Stimulated activated CD8-positive, alpha-beta memory T cell treated with anti-CD3 and anti-CD28 coated beads, Interleukin-7, amount 100 ng/mL, for 48 hours (primary cell): ENCODE measurements at regions not wholly inside any gene's neighbourhood (a gene's known extent, or its start where the extent isn't known, plus 50 kb on each side); places are given as distances from the start of the nearest gene placed in this dataset.

ENCODE experiments used
- DNase-seq, 2 donors: peaks; one replicate each; pipeline ENCODE4 v3.0.0-alpha.2; 2020; ENCODE audit warnings: low read depth in 1 of 2; ENCODE audit errors: extremely low read depth in 1 of 2

DNA sequence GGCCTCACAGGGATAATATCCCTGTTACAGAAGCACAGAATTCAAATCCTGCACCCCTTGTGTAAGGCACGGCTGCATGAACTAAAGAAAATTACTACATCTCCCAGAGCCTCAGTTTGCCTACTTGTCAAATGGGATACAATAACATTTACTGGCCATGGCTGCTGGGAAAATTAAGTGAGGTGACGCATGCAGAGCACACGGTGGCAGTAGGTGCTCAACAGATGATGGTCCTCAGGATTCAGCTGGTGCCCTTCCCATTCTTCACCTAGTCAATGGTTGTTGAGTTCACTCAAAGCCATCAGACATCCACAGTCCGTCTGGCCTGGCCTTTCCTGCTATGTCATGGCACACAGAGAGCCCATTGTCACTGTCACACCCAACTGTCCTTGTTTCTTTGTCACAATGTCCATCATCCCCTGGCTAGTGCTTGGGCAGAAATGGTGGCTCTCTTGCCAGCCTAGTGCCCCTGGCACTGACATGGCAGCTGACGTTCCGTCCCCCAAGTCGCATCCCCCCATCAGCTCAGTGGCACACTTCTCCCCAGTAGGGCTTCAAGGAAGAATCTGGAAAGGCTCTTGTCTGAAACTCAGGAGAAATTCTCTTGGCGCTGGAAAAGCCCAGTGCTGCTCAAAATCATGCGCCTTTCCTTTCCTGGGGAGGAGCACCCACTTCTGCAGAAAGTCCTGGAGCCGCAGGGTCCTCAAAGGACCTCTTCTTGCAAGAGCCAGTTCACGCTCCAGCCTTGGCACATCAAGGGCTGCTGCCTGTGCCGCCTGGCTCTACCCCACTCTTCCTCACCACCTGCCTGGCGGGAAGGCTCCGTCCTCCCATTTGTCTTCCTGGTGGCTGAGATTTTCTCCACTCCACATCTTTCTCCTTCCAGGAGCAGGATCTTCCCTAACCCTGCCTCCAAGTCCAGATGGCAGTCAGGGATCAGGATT lies 55.9 kb upstream of the SLC66A3 start:
- no peak for DNase-seq

DNA sequence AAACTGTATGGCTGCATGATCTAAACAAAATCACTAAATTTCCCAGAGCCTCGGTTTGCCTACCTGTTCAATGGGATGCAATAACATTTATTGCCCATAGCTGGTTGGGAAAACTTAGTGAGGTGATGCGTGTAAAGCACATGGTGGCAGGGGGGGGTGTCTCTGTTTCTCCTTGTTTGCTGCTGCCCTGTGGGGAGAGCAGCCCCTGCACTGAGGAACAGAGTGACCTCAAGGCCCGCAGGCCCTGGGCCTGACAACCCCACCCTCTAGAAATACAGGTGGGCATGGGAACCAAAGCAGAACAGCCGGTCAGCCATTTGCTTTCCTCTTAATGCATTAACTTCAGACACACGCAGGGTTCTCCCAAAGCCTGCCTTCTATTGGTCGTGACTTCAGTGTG lies 55.1 kb upstream of the SLC66A3 start:
- DNase-seq, result no peak

DNA sequence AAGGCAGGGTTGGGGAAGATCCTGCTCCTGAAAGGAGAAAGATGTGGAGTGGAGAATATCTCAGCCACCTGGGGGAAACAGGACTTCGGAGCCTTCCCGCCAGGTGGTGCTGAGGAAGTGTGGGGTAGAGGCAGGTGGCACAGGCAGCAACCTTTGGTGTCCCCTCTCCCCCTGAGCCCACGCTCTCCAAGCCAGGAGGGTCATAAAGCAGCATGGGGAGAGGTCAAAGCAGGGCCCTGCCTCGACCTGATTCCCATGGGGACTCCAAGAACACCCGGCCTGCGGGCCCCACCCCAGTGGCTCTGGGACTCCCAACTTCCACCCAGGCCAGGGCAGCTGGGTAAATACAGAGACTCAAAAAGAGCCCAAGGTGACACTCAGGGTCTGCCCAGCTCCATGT lies 54.3 kb upstream of the SLC66A3 start:
- no peak for DNase-seq

DNA sequence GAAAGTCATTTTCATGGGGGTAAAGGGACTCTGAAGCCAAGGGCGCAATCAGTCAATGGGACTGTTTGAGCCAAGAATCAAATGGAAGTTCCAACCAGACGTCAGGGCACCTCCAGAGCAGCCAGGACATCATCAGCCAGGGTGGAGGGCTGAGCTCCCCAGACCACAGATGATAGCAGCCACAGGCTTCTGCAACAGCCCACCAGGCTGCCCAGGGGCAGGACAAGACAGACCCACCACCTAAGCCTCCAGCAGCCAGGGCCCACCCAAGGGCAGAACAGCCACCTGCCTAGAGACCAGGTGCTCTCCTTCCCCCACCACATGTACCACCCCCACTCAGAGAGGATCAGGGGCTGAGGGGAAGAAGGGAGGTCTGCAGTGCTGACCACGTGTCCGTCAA lies 53.8 kb upstream of the SLC66A3 start:
- no peak for DNase-seq

DNA sequence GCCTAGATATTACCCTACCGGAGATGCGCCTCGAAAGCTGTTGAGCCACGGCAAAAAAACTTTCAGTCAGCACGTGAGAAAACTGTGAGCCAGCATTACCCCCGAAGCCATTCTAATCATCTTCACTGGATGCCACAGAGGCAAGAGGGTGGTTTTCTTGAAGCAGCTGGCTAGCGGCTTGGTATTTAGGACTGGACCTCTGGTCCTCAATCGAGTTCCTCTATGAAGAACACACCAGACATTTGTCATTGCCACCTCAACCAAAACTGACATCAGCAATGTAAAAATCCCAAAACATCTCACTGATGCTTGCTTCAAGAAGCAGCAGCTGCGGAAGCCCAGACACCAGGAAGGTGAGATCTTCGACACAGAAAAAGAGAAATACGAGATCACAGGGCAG lies 52.8 kb upstream of the SLC66A3 start:
- DNase-seq, result no peak

DNA sequence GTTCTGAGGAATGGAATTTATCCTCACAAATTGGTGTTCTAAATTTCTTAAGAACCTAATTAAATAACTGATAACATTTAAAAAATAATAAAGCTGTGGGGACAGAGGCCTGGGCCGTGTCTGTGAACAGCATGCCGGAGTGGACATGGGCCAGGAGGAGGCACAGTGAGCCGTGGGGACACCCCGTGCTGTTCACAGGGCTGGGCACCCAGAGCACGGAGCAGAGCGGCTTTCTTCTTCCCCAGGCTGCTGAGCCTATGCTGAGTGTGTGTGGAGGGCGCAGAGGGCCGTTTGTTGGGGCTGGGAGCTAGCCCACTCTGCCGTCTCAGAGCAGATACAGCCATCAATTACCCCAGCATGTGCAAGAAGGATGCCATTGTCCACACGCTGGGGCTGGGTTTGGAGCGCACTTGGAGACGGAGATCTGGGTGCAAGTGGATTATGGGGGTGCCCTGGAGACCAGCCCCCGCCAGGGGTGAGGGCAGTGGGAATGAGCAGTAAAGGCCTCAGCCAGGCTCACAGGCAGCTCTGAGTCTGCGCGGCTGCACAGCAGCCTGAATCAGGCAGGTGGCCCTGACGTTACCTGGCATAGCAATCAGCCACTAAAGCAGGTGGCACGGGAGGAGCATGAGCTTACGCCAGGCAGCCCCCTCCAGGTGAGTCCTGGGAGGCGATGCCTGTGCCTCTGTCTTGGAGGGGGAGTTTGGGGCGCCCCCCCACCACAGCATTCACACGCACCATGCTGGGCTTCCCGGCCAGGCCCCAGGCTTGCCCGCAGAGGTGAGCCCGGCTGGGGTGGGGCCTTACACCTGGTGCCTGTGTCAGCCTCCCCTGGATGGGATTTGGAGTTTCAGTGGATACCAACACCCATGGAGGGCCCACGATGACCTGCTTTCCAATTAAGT lies 52.1 kb upstream of the SLC66A3 start:
- DNase-seq, result no peak

DNA sequence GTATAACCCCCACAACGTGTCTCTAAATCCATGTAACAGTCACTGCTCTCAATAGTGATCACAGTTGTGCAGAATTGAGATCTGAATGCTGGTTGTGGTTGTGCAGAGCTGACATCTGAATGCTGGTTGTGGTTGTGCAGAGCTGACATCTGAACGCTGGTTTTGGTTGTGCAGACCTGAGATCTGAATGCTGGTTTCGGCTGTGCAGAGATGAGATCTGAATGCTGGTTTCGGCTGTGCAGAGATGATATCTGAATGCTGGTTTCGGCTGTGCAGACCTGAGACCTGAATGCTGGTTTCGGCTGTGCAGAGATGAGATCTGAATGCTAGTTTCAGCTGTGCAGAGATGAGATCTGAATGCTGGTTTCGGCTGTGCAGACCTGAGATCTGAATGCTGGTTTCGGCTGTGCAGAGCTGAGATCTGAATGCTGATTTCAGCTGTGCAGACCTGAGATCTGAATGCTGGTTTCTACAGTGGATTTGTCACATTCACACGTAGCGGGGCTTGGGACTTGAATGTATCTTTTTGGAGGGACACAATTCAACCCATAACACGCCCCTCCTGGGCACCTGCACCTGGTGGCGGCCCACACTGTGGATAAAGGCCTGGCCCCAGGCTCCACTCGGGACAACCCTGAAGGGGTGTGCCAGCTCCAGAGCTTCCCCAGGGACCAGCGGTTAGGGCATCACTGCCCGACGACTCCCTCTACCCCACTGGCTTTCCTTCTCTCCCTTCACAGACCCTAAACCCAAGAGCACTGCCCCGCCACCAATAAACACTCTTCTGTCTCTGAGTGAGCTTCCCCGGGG lies 51.1 kb upstream of the SLC66A3 start:
- peak in 1 of 2 donors; percentile 15 for DNase-seq

DNA sequence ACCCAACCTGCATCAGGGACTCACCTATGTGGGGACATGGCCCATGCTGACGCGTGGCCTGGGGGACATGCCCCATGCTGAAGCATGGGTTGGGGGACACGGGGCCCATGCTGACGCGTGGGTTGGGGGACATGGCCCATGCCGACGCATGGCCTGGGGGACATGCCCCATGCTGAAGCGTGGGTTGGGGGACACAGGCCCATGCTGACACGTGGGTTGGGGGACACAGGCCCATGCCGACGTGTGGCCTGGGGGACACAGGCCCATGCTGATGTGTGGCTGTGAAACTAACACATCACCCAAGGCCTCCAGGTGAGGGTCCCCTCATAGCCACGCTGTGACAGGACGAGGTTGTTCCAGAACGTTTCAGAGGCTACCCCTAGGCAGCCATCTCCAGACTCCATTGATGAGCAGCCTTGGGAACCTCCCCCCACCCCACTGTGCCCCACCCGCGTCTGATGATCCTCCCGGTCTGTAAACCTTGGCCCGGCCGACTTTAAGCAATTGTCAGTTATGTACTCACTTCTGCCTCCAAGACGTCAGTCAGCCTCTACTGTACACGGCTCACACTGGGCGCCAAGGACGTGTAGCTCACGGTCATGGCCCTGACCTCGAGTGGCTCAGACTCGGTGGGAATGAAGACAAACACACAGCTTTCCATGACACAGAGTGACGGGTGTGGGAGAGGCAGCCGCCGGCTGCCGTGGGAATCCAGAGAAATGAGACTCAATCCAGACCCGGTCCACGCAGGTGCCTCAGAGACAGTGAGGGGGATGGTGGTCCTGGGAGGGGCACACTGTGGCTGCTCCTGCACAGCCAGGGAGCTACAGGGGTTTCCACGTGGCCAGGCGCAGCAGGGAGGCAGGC lies 50.2 kb upstream of the SLC66A3 start:
- no peak for DNase-seq
